Retinal pigment epithelial cell (primary cell): ENCODE measurements at regions not wholly inside any gene's neighbourhood (a gene's known extent, or its start where the extent isn't known, plus 50 kb on each side); places are given as distances from the start of the nearest gene placed in this dataset.

Source experiments
- DNase-seq: peaks from one replicate; pipeline ENCODE4 v3.0.0-alpha.2; 2010; ENCODE audit warnings: low read depth
- H3K4me3 ChIP-seq: 2 replicates; pipeline ENCODE4 v1.5.1; 2011; ENCODE audit warnings: mild to moderate bottlenecking, low read length, control low read depth, moderate library complexity
- CTCF ChIP-seq: conservative IDR thresholded peaks from 2 replicates; pipeline ENCODE4 v1.5.1; 2011; ENCODE audit warnings: low read depth, low read length, control low read depth, inconsistent platforms

- DNase-seq, result no peak
- no peak for TF ChIP-seq CTCF
Observed at GRCh38 chr12:105721891-105722290, 391.4 kb downstream of the C12orf75 start.

GRCh38 chr12:105723066-105723465 is 392.6 kb downstream of the C12orf75 start:
- TF ChIP-seq CTCF, result no peak
- H3K4me3 ChIP-seq, result no peak overlapping the region

More at GRCh38 chr12:105721891-105722290, 391.4 kb downstream of the C12orf75 start:
- H3K4me3 ChIP-seq, result no peak overlapping the region

GRCh38 chr12:105723494-105723893 is 393.0 kb downstream of the C12orf75 start:
- DNase-seq, result no peak
- no peak overlapping the region for H3K4me3 ChIP-seq
- no peak for TF ChIP-seq CTCF

More at GRCh38 chr12:105723066-105723465, 392.6 kb downstream of the C12orf75 start:
- DNase-seq, result no peak

- TF ChIP-seq CTCF, result no peak
- no peak for DNase-seq
- no peak overlapping the region for H3K4me3 ChIP-seq
Observed at GRCh38 chr12:105724641-105725040, 394.1 kb downstream of the C12orf75 start.

- no peak for DNase-seq
- H3K4me3 ChIP-seq, result no peak overlapping the region
- TF ChIP-seq CTCF, result no peak
Observed at GRCh38 chr12:105725054-105725453, 394.6 kb downstream of the C12orf75 start.

GRCh38 chr12:105729181-105729771 is 398.8 kb downstream of the C12orf75 start:
- H3K4me3 ChIP-seq, result no peak overlapping the region
- no peak for DNase-seq
- TF ChIP-seq CTCF, result no peak

- TF ChIP-seq CTCF, result no peak
- DNase-seq, result no peak
- H3K4me3 ChIP-seq, result no peak overlapping the region
Observed at GRCh38 chr12:105729926-105730325, 399.4 kb downstream of the C12orf75 start.
